NOMO-1 treated with DMSO at 0.1 percent for 48 hours (cell line): ENCODE measurements at regions not wholly inside any gene's neighbourhood (a gene's known extent, or its start where the extent isn't known, plus 50 kb on each side); places are given as distances from the start of the nearest gene placed in this dataset.

Experiments used
- DNase-seq: peaks from one replicate; lab custom pipeline; 2025; ENCODE audit not compliant: unreplicated experiment; lab: John Stamatoyannopoulos, UW

- no peak for DNase-seq
Observed at GRCh38 chr20:54875307-54875706, 399.9 kb downstream of the DOK5 start.

DNA sequence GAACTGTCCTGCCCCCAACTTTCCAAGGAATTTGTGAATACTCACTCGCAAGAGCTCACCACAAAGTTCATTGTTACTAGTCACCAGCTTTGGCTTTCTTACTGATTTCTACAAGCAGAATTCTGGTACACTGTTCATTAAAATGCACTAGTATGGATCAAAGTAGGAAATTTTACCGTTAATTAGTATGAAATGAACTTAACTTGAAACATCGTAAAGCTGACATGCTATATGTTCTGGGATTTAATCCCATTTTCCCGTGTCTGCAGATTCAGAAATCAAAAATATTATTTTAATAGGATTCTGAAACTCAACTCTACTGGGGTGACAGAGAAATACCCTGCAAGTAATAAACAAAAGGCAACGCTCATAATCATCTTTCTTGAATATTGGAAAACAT is 399.3 kb downstream of the DOK5 start:
- no peak for DNase-seq

DNA sequence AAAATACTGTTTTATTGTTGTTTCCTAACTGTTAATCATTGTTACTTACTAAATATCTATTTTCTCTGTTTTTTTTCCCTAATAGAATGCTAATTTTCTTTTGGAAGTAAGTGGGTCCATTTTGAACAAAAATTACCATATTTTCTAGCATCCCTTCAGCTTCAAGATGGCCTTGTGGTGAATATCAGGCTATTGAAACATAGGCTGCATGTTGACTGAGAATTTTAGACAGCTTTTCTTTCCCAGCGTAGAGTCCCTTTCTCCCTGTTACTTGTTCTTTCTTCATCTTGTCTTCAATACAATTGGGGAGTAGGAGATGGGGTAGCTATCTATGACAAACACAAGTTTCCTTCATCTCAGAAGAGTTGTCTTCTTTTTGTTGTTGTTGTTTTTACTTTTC is 397.0 kb downstream of the DOK5 start:
- DNase-seq, result no peak

DNA sequence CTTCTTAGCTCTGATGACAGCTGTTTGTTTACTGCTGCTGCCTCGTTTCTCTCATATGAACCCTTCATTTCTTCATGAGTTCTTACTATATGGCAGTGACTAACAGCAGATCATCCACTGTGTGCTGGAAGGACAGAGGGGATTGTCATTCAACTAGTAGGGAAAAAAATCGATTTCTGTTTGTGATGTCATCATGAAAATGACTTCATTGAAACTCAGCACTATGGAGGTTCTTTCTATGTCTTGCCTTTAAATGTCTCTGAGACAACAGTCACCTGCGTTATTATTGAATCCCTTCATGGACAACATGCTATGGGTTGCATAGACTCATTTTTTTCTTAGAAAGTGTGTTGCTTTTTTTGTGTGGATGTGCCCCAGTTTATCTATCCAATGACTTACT is 394.4 kb downstream of the DOK5 start:
- no peak for DNase-seq

GRCh38 chr20:54865273-54865672 is 389.9 kb downstream of the DOK5 start:
- DNase-seq, result no peak

DNA sequence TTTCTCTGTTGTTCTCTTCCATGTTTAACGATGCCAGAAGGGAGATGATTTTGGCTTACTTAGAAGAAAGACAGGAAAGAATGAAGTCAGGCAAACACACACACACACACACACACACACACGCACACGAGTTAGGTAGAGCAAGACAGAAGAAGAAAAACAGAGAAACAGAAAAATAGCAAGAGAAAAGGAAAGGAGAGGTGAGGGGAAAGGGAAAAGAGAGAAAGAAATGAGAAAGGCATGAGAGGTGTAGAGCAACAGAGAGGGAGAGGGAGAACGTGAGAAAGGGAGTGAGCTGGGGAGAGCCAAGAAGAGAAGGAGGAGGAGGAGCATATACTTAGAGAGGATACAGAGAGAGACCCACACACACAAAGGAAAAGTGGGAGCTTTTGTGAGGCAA is 385.3 kb downstream of the DOK5 start:
- DNase-seq, result no peak

- DNase-seq, result no peak
Observed at GRCh38 chr20:54856202-54856601, 380.8 kb downstream of the DOK5 start.

DNA sequence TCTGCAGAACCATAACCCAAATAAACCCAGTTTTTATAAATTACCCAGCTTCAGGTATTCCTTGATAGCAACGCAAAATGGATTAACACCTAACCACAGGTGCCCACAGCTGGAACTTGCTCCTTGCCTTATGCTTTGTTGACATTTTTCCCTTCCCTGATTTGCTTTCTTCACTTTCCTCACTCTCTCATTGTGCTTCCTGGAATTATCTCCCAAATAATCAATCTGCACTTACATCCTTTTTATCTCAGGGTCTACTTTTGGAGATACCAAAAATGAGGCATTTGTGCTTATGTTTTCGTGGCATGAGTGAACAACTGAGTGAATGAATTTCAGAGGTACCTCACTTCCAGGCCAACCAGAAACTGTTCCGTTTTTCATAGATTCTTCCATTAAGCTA is 374.3 kb downstream of the DOK5 start:
- DNase-seq, result no peak

- DNase-seq, result no peak
Observed at GRCh38 chr20:54848984-54849538, 373.7 kb downstream of the DOK5 start.

DNA sequence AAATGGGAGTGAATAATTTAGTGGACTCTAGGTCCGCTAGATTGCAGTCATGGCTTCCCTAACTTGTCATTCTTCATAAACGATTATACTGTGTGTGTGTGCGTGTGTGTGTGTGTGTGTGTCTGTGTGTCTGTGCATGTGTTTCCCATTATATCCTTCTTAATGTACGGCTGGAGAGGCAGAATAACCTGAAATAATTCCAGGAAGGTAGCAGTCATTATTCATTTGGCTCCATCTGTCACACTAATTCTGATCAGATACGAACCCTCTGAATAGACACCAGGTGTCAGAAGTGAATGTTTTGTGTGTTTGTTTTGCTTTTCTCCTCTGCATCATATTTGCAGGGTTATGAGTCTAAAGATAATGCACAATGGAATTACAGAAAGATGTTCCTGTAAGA is 372.9 kb downstream of the DOK5 start:
- DNase-seq, result no peak

DNA sequence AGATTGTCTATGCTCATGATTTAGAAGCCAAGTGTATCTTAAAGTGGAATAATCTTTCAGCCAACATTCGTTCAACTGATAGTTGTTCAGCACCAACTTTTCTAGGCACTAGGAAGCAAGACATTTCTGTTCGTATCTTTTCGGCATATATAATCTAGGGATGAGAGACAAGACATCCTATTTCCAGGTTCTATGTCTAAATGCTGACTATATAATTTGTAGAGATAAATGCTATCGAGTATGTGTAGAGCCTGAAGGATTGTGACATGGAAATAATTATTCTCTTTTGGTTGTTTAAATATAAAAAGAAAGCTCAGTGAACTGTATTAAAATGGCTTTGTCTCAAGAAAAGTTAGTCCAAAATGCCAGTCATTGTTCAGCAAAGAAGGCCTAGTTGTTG is 371.6 kb downstream of the DOK5 start:
- DNase-seq, result no peak

DNA sequence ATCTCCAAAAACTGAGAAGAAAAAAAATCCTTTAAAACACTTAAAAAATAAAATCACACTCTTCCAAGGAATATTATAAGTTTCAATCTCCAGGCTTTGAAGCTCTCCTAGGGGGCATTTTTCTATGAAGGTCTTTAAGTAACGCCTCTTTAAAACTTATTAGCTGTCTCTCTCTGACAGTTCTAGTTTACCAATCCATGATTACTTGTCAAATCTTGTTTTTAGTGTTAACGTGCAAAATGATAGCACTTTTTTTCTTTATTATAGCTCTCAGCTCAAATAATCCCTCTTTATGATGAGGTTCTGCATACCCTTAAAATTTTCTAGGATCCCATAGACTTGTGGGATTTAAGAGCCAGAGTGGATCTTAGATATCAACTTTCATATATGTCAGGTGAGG is 369.0 kb downstream of the DOK5 start:
- DNase-seq, result no peak

- no peak for DNase-seq
Observed at GRCh38 chr20:54843865-54844264, 368.5 kb downstream of the DOK5 start.

DNA sequence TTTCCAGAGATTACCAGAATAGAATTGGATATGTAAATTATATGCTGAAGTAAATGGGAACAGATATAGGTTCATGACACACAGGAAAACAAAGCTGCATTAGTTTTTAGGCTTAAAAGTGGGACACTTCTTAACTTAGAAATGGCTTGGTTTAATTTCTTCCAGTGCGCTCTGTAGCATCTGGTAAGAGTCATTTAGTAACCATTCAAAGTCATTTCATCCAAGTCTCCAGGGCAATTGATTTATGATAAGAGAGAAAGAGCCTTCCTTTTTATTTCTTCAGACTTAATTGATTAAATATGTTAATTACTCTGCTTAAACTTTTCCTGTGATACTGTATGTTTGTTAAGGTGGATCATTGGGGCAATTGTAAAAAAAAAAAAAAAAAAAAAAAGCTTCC is 368.0 kb downstream of the DOK5 start:
- DNase-seq, result no peak

GRCh38 chr20:54839224-54839623 is 363.8 kb downstream of the DOK5 start:
- DNase-seq, result no peak

- DNase-seq, result no peak
Observed at GRCh38 chr20:54837226-54837625, 361.8 kb downstream of the DOK5 start.

GRCh38 chr20:54822386-54822785 is 347.0 kb downstream of the DOK5 start:
- no peak for DNase-seq

GRCh38 chr20:54820392-54820791 is 345.0 kb downstream of the DOK5 start:
- DNase-seq, result no peak

DNA sequence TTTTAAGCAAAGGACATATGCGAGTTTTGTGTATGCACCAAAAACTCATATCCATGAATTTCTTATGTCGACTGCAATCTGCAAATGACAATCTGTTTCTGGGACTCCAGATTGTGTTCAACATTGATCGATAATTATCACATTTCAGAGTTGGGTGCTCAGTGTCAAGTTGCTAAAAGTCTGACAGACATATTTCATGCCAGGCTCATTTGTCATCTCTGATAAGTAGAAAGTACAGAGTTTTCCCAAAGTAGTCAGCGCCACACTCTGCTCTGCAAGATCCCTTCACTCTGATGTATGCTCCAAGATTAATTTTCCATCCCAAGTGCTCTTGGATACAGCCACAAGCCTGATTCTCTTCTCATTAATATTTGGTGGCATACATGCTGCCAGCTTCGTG is 331.1 kb downstream of the DOK5 start:
- DNase-seq, result no peak

GRCh38 chr20:54794874-54795273 is 319.5 kb downstream of the DOK5 start:
- DNase-seq, result no peak

DNA sequence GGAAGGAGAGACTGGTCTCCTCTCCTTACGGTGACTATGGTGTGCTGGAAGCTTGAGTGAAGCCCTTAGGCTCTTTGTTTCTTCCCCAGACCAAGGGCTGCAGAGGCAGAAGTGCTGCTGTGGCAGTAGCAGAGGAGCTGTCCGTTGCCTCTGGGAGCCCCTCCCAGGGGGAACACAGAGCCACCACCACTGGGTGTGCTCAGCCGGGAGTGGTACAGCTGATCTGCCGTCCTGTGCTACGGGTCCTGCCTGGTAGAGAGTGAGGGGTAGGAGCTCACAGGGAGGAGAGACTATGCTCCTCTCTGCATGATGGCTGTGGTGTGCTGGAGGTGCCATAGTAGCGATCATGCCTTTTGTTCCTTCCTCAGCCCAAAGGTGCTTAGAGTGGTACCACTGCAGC is 318.7 kb downstream of the DOK5 start:
- no peak for DNase-seq

GRCh38 chr20:54793291-54793992 is 318.0 kb downstream of the DOK5 start:
- DNase-seq, result no peak

DNA sequence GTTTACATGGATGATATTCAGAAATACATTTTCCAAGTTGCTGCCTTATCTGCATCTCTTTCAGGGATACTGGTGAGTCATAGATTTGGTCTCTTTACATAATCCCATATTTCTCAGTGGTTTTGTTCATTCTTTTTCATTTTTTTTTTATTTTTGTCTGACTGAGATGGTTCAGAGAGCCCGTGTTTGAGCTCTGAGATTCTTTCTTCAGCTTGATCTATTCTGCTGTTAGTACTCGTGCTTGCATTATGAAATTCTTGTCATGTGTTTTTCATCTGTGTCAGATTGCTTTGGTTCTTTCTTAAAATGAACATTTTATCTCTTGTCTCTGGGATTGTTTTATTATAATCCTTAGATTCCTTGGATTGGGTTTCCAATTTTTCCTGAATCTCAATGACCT is 317.3 kb downstream of the DOK5 start:
- no peak for DNase-seq
